ENCODE measurements at regions not wholly inside any gene's neighbourhood (a gene's known extent, or its start where the extent isn't known, plus 50 kb on each side); places are given as distances from the start of the nearest gene placed in this dataset.

DNA sequence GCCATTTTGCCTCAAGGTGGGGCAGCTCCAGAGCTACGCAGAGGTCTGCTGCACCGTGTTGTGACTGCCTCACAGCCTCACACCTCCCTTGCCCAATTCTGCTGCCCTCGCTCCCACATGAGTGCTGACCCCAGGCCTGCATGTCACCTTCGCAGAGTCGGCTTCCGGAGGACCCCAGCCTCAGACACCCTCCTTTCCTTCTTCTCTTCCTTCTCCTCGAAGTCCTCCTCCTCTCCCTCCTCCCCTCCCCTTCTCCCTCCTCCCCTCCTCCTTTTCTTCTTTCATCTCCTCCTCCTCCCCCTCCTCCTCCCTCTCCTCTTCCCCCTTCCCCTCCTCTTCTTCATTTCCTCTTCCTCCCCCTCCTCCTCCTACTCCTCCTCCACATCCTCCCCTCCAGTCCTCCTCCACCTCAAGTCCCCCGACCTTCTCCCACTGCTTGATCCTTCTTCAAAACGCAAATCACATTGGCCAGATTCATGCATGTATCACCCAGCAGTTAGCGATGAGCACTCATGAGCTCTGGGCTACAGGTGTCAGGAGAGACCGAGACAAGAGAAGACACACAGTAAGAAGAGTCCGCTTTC is 243.8 kb downstream of the RBFOX3 start:
- DNase-seq (ENCODE audit: low spot score), result no peak

DNA sequence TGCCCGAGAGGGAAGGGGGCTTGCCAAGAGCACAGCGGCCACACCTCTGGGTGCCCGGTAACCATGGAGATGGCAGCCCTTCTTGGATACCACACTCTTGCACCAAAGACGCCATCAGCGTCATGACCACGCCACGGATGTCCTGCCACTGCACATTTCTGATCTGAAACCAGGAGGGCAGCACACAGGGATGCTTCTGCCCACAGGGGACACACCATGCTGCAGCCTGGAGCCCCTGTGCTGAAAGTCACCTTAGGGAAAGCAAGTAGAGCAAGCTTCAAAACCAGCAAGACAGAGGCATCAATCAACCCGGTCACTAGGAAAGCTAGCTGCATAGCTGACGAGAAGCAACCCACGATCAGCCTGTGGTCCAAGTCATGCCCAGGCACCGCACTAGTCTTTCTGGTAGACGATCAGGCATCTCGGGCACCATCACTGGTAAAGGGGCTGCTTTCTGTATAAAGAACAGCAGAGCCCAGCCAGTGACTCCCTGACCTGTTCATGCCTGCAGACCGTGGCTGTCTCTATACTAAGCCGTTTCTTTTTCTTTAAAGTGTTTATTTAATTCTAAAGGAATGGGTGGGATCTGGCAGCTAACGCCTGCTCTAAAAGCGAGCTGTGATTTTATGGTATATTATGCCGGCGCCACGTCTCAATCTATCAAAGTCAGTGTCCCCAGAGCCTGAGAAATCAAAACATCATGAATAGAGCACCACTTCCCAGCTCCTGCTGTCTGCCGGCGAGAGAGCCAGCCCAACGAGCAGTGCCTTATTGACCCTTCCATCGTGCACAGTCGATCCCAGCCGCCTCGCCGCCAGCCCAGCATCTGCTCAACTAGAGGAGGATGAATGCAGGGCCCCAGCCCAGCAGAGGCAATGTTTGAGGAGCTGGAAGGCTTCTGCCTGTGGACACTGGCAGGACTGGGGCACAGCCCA is 244.7 kb downstream of the RBFOX3 start:
- no peak for DNase-seq (ENCODE audit: low spot score)

DNA sequence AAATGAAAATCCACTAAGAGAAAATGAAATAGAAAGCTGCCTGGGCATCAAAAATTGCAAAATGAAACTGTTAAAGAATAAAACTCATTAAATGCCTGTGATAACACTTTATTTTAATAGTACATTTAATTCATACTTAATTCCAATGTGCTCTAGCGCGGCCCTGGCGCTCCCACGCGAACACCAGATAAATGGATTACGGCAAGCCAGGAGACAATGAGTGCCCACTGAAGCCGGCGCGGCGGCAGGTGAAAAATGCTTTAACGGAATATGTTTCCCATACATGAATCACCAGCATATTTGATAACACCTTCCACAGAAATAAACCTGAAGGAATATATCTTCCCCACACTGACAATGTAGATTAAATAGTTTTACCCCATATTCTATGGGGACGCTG is 245.5 kb downstream of the RBFOX3 start:
- DNase-seq (ENCODE audit: low spot score), result no peak

DNA sequence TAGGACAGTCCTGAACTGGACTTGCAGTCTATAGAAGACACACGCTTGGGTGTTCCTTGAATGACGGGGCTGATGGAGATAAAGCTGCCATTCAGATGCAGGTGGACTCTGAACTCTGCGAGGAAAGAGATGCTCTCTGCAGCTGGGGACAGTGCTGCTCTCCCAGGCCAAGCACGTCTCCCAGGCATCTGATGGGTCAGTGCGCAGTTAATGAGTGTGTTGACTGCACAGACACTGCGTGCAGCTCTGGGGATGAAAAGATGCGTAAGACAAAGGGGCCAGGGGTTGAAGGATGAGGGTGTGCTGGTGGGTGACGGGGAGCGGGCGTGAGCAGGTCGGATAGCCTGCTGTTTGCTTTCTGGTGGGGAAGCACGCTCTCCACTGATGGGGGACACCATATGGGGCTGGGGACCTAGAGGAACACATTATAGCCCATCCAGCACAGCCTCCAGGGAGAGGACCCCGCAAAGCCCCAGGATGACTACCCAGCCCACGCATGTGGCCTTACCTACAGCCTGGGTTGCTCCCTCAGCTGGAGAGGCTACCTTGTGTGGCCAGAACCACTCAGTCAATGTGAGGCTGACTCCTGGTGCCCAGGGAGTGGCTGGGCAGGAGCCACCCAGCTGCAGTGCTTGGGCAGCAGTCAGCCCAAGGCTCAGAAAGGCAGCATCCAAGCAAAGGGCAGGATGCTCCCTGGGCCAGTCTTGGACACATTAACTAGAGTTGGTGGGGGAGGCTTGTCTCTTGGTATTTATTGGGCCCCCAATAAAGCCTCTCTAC is 246.3 kb downstream of the RBFOX3 start:
- DNase-seq (ENCODE audit: low spot score), result no peak

DNA sequence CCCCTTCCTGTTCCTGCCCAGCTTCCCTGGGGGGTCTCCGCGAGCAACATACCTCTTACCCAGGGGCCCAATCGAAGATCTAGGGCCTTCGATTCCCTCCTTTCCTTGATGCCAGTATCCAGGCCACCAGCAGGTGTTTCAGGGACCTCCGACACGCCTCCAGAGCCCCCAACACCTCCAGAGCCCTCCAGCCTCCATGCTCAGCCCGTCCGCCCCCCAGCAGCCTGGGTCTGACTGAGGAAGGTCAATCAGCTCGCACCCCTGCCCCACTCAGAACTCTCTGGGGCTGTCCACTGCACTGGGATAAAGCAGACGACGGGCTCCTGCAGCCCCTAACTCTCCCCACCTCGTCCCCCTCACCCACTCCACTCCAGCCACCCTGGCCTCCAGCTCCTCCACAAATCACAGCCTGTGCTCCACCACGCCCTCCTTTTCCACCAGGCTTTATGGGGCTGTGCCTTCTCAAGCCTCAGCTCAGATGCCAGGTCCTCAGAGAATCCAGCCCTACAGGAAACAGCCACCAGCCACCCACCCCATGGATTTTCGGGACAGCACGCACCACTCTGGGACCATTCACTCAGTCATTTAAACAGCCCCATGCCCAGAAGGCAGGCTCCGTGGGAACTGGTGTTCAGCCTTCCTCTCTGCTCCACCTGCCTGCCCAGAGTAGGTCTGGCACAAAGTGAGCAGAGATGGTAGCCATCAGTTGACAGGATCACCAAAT is 247.1 kb downstream of the RBFOX3 start:
- DNase-seq (ENCODE audit: low spot score), result no peak

DNA sequence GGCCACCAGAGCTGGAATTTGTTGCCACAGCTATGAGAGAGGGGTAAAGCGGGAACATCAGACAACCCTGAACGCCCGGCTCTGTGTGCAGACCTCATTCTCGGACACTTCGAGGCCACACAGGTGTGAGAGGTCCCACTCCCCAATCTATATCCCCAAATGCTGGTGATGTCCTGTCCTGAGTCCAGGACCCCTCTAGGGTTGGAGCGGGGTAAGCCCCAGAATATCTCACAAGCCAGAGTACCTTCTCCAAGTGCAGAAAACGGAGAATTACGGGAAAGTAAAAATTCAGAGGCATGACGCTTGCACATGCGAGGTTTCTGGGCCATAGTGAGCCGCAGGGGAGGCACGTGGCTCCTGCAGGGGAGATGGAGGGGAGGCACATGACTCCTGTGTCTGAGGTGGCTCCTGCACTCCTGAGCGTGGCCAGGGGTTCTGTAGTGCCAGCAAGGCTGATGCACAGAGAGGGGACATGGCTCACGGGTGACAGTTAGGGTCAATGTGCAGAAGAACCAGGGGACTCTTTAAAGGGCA is 248.0 kb downstream of the RBFOX3 start:
- no peak for DNase-seq (ENCODE audit: low spot score)

DNA sequence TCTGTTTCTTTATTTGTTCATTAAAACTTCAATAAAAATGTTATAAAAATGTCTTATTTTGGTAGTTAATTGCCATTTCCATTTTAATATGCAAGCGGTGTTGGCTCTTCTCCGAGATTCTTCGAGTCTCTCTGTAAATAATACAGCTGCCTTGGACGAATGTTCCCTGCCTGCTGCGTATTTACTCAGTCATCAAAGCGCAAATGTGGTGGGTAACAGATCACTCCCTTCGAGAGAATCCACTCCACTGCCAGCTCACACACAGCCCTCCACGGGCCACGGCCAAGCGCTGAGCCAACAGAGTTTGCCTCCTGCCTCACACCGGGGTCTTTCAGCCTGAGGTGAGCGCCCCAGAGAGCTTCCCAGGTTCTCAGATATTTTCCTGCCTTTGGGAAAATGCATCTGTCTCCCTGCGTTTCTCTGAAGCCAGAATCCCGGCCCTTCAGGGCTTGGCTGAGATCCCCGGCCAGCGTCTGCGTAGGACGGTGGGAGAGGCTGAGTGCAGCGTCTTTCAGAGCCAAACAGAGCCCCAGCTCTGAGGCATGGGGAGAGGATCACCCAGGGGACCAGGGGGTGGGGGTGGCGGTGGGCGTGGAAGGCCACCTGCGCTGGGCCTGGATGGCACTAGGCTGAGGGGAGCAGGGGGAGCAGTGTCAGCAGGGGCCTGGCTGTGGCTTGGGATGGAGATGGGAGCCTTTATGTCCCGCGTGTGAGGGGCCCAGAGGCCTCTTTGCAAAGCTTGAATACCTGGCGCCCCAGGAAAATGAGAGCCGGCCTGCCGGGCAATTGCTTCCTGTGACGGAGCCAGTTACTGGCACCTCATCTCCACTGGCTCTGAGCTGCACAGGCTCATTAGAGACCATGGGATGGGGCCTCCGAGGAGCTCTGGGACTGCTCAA is 248.7 kb downstream of the RBFOX3 start:
- no peak for DNase-seq (ENCODE audit: low spot score)

DNA sequence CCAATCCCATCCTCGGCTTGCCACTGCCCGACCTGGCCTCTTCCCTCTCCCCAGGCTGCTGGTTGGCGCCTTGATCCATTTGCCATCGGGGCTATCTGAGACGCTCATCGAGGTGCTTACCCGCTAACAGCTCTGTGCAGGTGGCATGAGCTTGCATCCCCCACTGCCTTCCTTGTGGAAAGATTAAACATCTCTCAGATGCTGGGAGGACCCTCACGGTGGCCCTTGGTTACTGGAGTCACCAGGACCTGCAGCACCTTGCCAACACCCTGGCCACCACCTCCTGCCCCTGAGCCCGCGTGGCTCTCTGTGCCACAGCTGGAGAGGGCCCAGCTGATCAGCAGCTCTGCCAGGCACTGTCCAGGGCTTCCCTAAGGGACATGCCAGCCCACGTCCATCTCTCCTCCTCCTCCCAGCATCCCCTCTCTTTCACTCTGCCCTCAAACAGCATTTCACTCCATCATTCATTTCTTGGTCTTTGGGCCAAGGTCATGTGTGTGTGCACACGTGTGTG is 249.6 kb downstream of the RBFOX3 start:
- no peak for DNase-seq (ENCODE audit: low spot score)

DNA sequence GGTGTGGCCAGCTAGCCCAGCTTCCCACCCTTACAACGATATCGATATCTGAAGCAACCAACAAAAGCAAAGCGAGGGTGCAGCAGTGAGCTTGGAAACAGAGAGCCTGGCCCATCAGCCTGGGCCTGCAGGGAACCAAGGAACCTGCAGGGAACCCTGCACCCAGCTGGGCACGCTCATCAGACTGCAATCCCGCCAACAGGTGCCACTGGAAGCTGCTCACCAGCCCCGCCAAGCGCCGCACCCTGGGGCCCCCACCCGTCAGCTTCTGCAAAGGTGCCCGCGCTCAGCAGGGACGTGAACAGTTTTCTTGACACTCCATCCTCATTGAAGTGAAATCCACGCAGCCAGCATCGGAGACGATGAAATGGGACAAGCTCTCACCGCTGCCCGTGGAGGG is 250.7 kb downstream of the RBFOX3 start:
- no peak for DNase-seq (ENCODE audit: low spot score)

DNA sequence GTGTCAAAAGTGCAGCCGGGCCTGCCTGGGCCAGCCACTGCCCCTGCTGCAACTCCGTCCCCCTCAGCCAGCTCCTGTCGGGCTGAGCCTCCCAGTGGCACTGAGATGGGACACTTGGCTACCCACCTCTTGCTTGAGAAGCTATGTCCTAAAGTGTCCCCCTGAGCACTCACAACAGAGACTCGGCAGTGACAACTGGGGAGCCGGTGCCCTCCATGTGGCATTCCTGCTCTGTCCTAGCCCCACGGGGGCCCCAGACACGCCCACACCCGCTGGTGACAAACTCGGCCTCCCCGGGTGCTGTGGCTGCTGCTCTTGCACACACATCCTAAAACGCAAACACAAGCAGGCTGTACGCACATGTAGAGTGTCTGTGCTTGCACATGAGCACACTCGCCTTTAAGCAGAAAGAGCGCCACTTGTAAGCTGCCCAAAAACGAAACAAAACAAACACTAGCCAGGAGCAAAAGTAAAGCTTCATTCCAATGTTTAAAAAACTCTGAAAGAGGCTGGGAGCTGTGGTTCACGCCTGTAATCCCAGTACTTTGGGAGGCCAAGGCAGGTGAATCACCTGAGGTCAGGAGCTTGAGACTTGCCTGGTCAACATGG is 253.9 kb downstream of the RBFOX3 start:
- DNase-seq (ENCODE audit: low spot score), result no peak

DNA sequence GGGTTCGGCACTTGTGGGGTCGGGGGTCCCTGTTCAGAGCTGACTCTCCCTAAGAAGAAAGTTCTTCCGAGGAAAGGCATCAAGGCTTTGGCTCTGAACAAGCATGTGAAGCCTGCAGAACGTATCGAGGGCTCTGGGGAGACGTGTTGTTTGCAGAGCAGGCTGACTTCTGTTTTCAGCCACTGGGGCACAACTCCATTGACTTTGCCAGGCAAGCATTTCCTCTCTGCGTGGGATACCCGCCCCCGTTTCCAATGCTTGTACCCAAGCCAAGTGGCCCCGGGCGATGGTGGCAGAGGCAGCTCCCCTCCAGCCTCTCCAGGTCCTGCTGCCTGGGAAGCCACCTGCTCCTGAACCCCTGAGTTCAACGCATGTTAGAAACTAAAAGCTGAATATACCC is 255.7 kb downstream of the RBFOX3 start:
- DNase-seq (ENCODE audit: low spot score), result no peak

DNA sequence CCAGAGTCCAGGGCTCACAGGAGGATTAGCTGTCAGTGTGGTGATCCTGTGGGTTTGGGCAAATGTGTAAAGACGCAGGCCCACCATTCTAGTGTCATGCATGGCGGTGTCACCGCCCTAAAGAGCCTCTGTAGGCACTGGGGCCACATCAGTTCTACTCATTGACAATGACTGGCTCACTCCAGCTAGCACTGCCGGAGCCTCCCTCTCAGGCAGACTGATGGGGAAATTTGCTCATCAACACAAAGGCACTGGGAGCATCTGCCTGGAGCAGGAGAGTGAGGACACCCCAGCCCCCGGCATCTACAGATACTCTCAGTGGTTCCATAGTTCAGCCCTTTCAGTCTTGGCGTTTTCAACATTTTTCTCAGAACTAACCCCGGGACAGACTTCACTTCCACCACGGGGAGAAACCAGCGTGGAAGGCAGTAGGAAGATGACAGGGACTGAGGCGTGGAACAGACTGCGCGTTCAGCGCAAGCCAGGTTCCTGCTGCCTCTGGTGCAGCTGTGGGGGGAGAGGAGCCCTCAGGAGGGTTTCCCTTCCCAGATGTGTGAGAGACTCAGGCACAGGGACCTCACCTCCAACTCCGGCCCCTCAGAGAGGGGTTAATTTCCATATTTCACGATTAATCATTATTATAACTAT is 256.6 kb downstream of the RBFOX3 start:
- DNase-seq (ENCODE audit: low spot score), result no peak

DNA sequence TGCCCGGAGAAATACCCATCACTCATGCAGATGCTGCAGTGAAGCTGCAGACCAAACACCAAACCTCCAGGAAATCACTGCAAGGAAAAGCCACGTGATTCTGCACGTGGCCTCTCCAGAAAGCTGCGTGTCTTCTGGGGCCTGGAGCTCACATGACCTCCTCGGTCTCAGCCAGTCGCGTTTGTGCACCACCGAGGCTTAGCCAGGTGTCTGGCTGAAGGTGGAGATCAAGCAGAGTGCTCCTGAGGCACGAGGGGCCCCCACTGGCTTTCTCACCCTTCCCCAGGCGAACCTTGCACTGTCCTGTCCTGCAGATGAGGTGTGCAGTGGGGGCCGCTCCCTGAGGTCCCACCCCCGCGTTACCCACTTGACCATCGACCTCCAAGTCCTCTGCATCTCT is 257.3 kb downstream of the RBFOX3 start:
- DNase-seq (ENCODE audit: low spot score), result no peak

DNA sequence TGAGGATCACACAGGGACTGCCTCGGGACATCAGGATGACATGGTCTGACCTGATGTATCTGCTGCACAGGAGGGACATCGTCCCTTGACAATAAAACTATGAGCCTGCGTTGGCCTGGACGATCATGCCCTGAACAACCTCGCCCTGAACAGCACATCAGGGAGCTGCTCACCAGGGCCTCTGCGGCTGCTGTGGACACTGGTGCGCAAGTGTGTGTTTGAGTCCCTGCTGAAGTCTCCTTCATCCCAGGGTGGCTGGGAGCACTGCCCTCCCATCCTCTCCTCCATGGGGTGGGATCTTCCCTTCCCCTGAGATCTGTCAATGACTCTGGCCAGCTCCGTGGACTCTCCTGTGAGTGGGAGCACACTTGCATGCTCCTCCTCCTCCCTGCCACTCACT is 257.8 kb downstream of the RBFOX3 start:
- DNase-seq (ENCODE audit: low spot score), result no peak

DNA sequence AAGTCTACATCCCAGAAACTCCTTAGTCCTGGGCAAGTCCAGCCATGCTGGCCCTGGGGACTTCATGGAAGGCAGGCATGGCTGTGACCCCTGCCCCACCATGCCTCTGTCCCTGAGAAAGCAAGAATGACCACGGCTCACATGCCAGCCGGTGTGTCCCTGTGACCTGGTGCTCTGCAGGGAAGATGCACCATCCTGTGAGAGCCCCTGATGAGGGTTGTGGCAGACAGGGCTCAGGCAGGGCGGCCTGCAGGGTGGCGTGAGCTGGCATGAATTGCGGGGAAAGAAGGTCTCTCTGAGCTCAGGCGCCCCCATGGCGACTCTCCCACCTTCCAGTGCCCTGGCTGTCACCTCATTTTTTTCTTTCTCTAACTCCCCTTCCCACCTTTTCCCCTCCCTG is 260.3 kb downstream of the RBFOX3 start:
- DNase-seq (ENCODE audit: low spot score), result no peak

DNA sequence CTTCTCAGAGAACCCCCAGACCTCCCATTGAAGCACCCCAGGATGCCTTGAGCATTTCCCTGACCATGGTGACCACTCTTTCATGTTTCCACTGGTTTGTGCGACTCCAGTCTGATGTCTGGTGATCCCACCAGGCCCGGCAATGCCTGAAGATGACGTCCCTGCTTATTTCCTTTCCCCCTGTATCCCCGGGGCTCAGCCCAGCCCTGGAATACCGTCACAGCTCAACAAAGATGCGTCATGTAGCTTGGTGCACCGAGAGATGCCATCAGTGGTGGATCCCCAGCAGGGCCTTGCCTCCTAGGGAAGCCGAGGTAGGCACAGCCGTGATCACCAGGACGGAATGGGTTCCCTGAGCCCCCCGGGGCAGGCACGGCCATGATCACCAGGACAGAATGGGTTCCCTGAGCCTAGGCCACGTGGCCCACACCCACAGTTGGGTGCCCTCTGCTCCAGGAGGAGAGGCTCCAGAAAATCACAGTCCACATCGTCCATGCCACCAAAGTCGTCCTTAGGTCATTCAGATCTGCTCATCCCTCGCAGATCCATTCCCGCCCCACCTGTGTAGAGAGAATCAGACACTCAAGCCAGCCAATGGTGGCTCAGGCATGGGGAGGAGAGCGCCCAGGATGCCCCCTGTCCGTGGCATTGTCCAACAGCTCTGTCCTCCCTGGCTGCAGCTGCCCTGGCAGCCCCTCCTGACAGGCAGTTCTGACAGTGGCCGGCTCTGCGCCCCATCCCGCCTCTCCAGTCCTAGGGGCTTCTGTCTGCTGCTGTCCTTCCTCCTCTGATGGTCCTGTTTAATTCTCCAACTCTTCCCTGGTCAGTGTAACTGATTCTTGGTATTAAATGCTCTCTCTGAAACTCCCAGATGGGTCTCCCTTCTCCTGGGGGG is 261.1 kb downstream of the RBFOX3 start:
- no peak for DNase-seq (ENCODE audit: low spot score)

DNA sequence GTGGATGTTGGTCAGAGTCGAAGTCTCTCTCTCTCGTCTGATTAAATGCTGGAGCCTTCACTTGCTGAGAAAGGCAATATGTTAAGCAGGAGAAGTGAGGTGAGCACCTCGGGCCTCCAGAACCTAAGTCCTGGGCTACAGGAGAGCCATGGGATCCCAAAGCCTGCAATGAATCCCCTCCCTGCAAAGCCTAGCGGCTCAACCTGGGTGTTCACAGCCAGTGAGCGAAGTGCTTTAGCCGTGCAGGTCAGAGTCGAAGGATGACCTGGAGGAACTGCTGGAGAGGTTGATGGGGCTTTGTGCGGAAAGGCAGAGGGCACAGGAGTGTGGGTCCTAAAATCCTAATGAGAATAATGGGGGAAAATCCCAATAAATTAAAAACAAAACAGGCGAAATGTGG is 267.8 kb downstream of the ENGASE start:
- no peak for DNase-seq (ENCODE audit: low spot score)

DNA sequence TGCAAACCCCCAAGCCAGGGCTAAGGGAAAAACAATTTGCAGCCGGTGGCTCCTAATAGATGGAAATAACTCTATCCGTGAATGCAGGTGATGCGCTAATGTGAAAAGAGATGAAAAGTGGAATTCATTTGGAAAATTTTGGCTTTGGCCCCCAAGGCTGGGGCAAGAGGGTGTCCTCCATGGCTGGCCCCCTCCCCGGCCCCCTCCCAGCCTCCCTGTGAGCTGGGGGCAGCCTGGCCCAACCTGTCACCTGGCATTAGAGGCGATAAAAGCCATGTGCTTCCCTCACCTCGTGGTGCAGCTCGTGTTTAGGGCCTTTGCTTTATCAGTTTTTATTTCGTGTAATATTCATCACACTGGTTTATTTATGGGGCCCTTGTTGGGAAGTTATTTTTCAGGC is 267.2 kb downstream of the ENGASE start:
- DNase-seq (ENCODE audit: low spot score), result no peak
